Fibroblast of lung (primary cell): ENCODE measurements at regions not wholly inside any gene's neighbourhood (a gene's known extent, or its start where the extent isn't known, plus 50 kb on each side); places are given as distances from the start of the nearest gene placed in this dataset.

Source experiments
- DNase-seq, 2 donors: peaks; one replicate each; pipeline versions ENCODE4 v3.0.0 to v3.0.0-alpha.2; 2010; ENCODE audit warnings: low read depth in 2 of 2
- H2AFZ ChIP-seq: 2 replicates; pipeline ENCODE4 v1.5.1; 2012; ENCODE audit warnings: low read length, control low read depth, inconsistent platforms
- H3K27ac ChIP-seq: 2 replicates; pipeline ENCODE4 v1.5.1; 2011; ENCODE audit warnings: low read length, control low read depth; ENCODE audit not compliant: insufficient read depth
- H3K27me3 ChIP-seq: 2 replicates; pipeline ENCODE4 v1.5.1; 2011; ENCODE audit warnings: mild to moderate bottlenecking, low read length; ENCODE audit not compliant: control insufficient read depth, insufficient read depth
- H3K36me3 ChIP-seq: 2 replicates; pipeline ENCODE4 v1.5.1; 2011; ENCODE audit warnings: low read length; ENCODE audit not compliant: control insufficient read depth, insufficient read depth
- H3K4me1 ChIP-seq: 2 replicates; pipeline ENCODE4 v1.5.1; 2011; ENCODE audit warnings: low read length; ENCODE audit not compliant: control insufficient read depth, insufficient read depth; ENCODE audit errors: extremely low read depth
- H3K4me2 ChIP-seq: 2 replicates; pipeline ENCODE4 v1.5.1; 2011; ENCODE audit warnings: low read length, control low read depth; ENCODE audit not compliant: insufficient read depth; ENCODE audit errors: extremely low read depth
- H3K4me3 ChIP-seq, 4 experiments: fragments of 200-600 bp in 1 of 4; sonication (generic) in 1 of 4; replicated peaks in 1 of 4; 2 replicates each; pipeline ENCODE4 v1.5.1; 2011 to 2016; ENCODE audit warnings: low read length in 4 of 4, low read depth in 3 of 4, mild to moderate bottlenecking in 3 of 4, control low read depth in 2 of 4, inconsistent platforms in 1 of 4, mixed read lengths in 1 of 4; ENCODE audit not compliant: insufficient read depth in 1 of 4; ENCODE audit errors: control extremely low read depth in 1 of 4
- H3K79me2 ChIP-seq: 2 replicates; pipeline ENCODE4 v1.5.1; 2012; ENCODE audit warnings: mild to moderate bottlenecking, low read length, inconsistent platforms; ENCODE audit not compliant: control insufficient read depth, insufficient read depth
- H3K9ac ChIP-seq: 2 replicates; pipeline ENCODE4 v1.5.1; 2011; ENCODE audit warnings: mild to moderate bottlenecking, low read length, control low read depth; ENCODE audit not compliant: insufficient read depth
- H3K9me3 ChIP-seq: 2 replicates; pipeline ENCODE4 v1.5.1; 2012; ENCODE audit warnings: low read depth, low read length; ENCODE audit not compliant: control insufficient read depth, insufficient read depth
- H4K20me1 ChIP-seq: 2 replicates; pipeline ENCODE4 v1.5.1; 2011; ENCODE audit warnings: low read length; ENCODE audit not compliant: control insufficient read depth, insufficient read depth; ENCODE audit errors: extremely low read depth
- EZH2 ChIP-seq: IDR thresholded peaks from 2 replicates; pipeline ENCODE4 v1.5.1; 2012; ENCODE audit warnings: low read length, control low read depth, mild to moderate bottlenecking; ENCODE audit errors: missing control alignments
- TF ChIP-seq, protein P1 (sequence below), 2 donors: IDR thresholded peaks in 1 of 2; conservative IDR thresholded peaks in 1 of 2; 1 replicate in 1 of 2; 2 replicates in 1 of 2; pipeline ENCODE4 v1.5.1; 2011 to 2012; ENCODE audit warnings: low read length in 2 of 2, control low read depth in 1 of 2, inconsistent platforms in 1 of 2, low read depth in 1 of 2, mild to moderate bottlenecking in 1 of 2

DNA sequence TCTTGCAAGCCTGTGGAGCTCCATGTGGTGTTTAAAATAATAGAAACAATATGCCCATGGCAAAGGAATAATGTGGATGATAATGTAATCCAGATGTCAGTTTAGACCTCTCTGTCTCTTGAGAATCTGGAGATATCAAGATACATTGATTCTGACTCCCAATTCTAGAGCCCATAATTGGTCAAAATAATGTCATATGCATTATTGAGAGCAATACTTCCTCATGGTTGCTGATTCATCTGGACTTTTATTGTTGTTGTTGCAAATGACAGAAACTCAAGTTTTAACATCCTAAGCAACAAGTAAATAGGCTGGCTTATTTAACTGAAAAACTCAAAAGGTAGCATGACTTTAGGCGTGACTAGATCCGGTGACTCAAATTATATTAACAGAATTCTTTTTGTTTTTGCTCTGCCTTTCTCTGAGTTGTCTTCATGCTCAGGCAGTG, 152.1 kb downstream of the PCSK1 start:
- Histone ChIP-seq H3K36me3 (no peaks in the 10 kb centered on the region), H3K79me2 (no peaks in the 10 kb centered on the region), H3K27me3 (no peaks in the 10 kb centered on the region), H3K4me2 (no peak overlapping the region), H3K9ac (no peak overlapping the region), H3K4me1 (no peaks in the 10 kb centered on the region), H3K27ac (no peak overlapping the region), H3K9me3 (no peaks in the 10 kb centered on the region), H4K20me1 (no peaks in the 10 kb centered on the region), H2AFZ (no peak overlapping the region), H3K4me3 (no peak overlapping the region)
- TF ChIP-seq, protein P1, sequence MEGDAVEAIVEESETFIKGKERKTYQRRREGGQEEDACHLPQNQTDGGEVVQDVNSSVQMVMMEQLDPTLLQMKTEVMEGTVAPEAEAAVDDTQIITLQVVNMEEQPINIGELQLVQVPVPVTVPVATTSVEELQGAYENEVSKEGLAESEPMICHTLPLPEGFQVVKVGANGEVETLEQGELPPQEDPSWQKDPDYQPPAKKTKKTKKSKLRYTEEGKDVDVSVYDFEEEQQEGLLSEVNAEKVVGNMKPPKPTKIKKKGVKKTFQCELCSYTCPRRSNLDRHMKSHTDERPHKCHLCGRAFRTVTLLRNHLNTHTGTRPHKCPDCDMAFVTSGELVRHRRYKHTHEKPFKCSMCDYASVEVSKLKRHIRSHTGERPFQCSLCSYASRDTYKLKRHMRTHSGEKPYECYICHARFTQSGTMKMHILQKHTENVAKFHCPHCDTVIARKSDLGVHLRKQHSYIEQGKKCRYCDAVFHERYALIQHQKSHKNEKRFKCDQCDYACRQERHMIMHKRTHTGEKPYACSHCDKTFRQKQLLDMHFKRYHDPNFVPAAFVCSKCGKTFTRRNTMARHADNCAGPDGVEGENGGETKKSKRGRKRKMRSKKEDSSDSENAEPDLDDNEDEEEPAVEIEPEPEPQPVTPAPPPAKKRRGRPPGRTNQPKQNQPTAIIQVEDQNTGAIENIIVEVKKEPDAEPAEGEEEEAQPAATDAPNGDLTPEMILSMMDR (conservative IDR thresholded peaks at IDR 0.05 in 1 of 2, IDR thresholded peaks at IDR 0.05 in 1 of 2; ENCODE audit: low read depth in 1 of 2, low read length in 2 of 2) = no peak
- no peak for TF ChIP-seq EZH2
- DNase-seq = no peak

DNA sequence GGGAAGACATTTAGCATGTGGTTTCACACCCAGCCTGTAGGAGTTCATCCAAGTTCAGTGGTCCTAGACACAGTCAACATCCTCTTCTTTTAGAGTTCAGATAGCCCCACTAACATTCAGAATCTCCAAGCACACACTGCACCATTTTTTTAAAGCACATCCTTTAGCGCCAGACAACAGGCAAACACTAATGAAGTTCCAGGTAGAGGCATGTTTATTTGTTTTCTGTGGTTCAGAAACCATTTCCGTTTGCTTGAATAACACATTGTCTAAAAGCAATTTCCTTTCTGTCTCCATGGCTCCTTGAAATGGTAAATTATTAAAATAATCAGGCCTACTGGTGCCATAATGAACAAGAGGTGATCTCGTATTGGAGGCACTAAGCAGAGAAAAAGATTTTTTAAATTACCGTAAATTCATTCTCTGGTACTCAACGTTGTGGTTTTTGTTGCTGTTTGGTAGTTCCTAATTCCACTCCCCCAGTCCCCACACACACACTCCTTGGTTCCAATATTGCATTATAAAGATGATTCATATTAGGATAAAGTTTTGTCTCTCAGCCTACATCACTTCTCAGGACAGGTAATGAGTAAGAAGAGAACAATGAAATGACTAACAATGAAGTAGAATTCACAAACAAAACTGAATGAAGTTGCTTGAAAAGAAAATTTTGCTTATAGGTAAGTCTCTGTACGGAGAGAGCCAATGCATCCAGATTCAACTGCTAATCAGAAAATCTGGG, 153.1 kb downstream of the PCSK1 start:
- TF ChIP-seq, protein P1 (conservative IDR thresholded peaks at IDR 0.05 in 1 of 2, IDR thresholded peaks at IDR 0.05 in 1 of 2; ENCODE audit: low read depth in 1 of 2, low read length in 2 of 2) = no peak
- TF ChIP-seq EZH2 = no peak
- H3K4me2 ChIP-seq = no peak overlapping the region
- no peak overlapping the region for H2AFZ ChIP-seq
- H4K20me1 ChIP-seq = no peaks in the 10 kb centered on the region
- H3K9ac ChIP-seq = no peak overlapping the region
- H3K9me3 ChIP-seq = no peaks in the 10 kb centered on the region
- no peaks in the 10 kb centered on the region for H3K79me2 ChIP-seq
- H3K4me3 ChIP-seq = no peak overlapping the region
- H3K4me1 ChIP-seq = no peaks in the 10 kb centered on the region
- DNase-seq = peak in 1 of 2 donors; percentile 71
- H3K27me3 ChIP-seq = no peaks in the 10 kb centered on the region
- H3K36me3 ChIP-seq = no peaks in the 10 kb centered on the region
- H3K27ac ChIP-seq = no peak overlapping the region

DNA sequence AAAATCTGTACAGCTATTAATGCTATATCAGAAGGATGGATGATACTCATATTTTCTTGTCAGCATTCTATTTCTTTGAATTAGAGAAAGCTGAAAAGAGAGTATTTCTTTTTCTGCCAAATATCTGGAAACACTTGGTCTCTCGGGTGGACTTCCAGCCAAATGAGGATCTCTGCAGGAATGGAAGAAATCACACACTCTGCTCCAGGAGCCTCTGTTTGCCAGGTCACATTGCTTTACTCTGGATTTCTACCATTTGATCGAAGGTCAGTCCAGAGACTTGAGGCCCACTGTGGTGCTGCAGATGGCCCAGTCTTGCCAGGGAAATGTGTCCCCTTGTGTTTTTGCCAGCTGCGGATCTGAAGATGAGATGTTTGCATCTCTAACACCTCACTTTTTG, 154.1 kb downstream of the PCSK1 start:
- Histone ChIP-seq H3K27me3 (no peaks in the 10 kb centered on the region), H3K4me2 (no peak overlapping the region), H3K9ac (no peak overlapping the region), H3K4me3 (no peak overlapping the region), H4K20me1 (no peaks in the 10 kb centered on the region), H3K79me2 (no peaks in the 10 kb centered on the region), H3K9me3 (no peaks in the 10 kb centered on the region), H2AFZ (no peak overlapping the region), H3K36me3 (no peaks in the 10 kb centered on the region), H3K27ac (no peak overlapping the region), H3K4me1 (no peaks in the 10 kb centered on the region)
- TF ChIP-seq, protein P1 (conservative IDR thresholded peaks at IDR 0.05 in 1 of 2, IDR thresholded peaks at IDR 0.05 in 1 of 2; ENCODE audit: low read depth in 1 of 2, low read length in 2 of 2) = no peak
- no peak for TF ChIP-seq EZH2
- no peak for DNase-seq
